ENCODE measurements at regions not wholly inside any gene's neighbourhood (a gene's known extent, or its start where the extent isn't known, plus 50 kb on each side); places are given as distances from the start of the nearest gene placed in this dataset.

GRCh38 chr7:67794544-67794943 is 797.9 kb downstream of the TYW1 start:
- H3K4me3 Mint-ChIP-seq = no peak overlapping the region
- ATAC-seq (no peak), DNase-seq (ENCODE audit: low spot score) (no peak)
- no peaks in the 10 kb centered on the region for H3K4me1 Mint-ChIP-seq (ENCODE audit: low read depth in 2 of 2)
- H3K9me3 Mint-ChIP-seq = peaks cover 25% of the 10 kb centered on the region
- no peaks in the 10 kb centered on the region for H3K27me3 Mint-ChIP-seq
- H3K27ac Mint-ChIP-seq = no peak overlapping the region
- no peaks in the 10 kb centered on the region for H3K36me3 Mint-ChIP-seq

GRCh38 chr7:67803789-67804188 is 807.2 kb downstream of the TYW1 start:
- Mint-ChIP-seq H3K27ac (no peak overlapping the region), H3K4me3 (no peak overlapping the region), H3K9me3 (peaks cover 12% of the 10 kb centered on the region), H3K4me1 (ENCODE audit: low read depth in 2 of 2) (no peaks in the 10 kb centered on the region), H3K27me3 (no peaks in the 10 kb centered on the region), H3K36me3 (no peaks in the 10 kb centered on the region)
- ATAC-seq = no peak
- DNase-seq (ENCODE audit: low spot score) = no peak

- H3K4me1 Mint-ChIP-seq (ENCODE audit: low read depth in 2 of 2) = no peaks in the 10 kb centered on the region
- H3K27ac Mint-ChIP-seq = no peak overlapping the region
- DNase-seq (ENCODE audit: low spot score) (no peak), ATAC-seq (no peak)
- H3K27me3 Mint-ChIP-seq = no peaks in the 10 kb centered on the region
- no peak overlapping the region for H3K4me3 Mint-ChIP-seq
- H3K36me3 Mint-ChIP-seq = no peaks in the 10 kb centered on the region
- H3K9me3 Mint-ChIP-seq = peaks cover 5% of the 10 kb centered on the region
Observed at GRCh38 chr7:67805921-67806471, 809.4 kb downstream of the TYW1 start.

GRCh38 chr7:67807826-67808225 is 811.2 kb downstream of the TYW1 start:
- no peaks in the 10 kb centered on the region for H3K4me1 Mint-ChIP-seq (ENCODE audit: low read depth in 2 of 2)
- H3K27me3 Mint-ChIP-seq = no peaks in the 10 kb centered on the region
- H3K4me3 Mint-ChIP-seq = no peak overlapping the region
- no peak for ATAC-seq
- H3K36me3 Mint-ChIP-seq = peaks cover 5% of the 10 kb centered on the region
- DNase-seq (ENCODE audit: low spot score) = no peak
- peaks cover 8% of the 10 kb centered on the region for H3K9me3 Mint-ChIP-seq
- H3K27ac Mint-ChIP-seq = no peak overlapping the region

GRCh38 chr7:67809586-67809985 is 813.0 kb downstream of the TYW1 start:
- Mint-ChIP-seq H3K4me1 (ENCODE audit: low read depth in 2 of 2) (no peaks in the 10 kb centered on the region), H3K27ac (no peak overlapping the region), H3K9me3 (peaks cover 8% of the 10 kb centered on the region), H3K36me3 (peaks cover 5% of the 10 kb centered on the region), H3K4me3 (no peak overlapping the region), H3K27me3 (no peaks in the 10 kb centered on the region)
- ATAC-seq = no peak
- no peak for DNase-seq (ENCODE audit: low spot score)

- no peaks in the 10 kb centered on the region for H3K4me1 Mint-ChIP-seq (ENCODE audit: low read depth in 2 of 2)
- peaks cover 5% of the 10 kb centered on the region for H3K36me3 Mint-ChIP-seq
- H3K9me3 Mint-ChIP-seq = peaks cover 15% of the 10 kb centered on the region
- no peak for ATAC-seq
- no peak for DNase-seq (ENCODE audit: low spot score)
- H3K27ac Mint-ChIP-seq = no peak overlapping the region
- H3K4me3 Mint-ChIP-seq = no peak overlapping the region
- no peaks in the 10 kb centered on the region for H3K27me3 Mint-ChIP-seq
Observed at GRCh38 chr7:67813621-67814292, 817.1 kb downstream of the TYW1 start.

GRCh38 chr7:67817481-67817880 is 820.8 kb downstream of the TYW1 start:
- Mint-ChIP-seq H3K4me1 (ENCODE audit: low read depth in 2 of 2) (no peaks in the 10 kb centered on the region), H3K4me3 (no peak overlapping the region), H3K27me3 (no peaks in the 10 kb centered on the region), H3K36me3 (peaks cover 3% of the 10 kb centered on the region), H3K9me3 (peaks cover 16% of the 10 kb centered on the region), H3K27ac (no peak overlapping the region)
- ATAC-seq (no peak), DNase-seq (ENCODE audit: low spot score) (no peak)

- H3K36me3 Mint-ChIP-seq = no peaks in the 10 kb centered on the region
- no peaks in the 10 kb centered on the region for H3K4me1 Mint-ChIP-seq (ENCODE audit: low read depth in 2 of 2)
- DNase-seq (ENCODE audit: low spot score) = no peak
- no peak for ATAC-seq
- H3K27me3 Mint-ChIP-seq = no peaks in the 10 kb centered on the region
- H3K4me3 Mint-ChIP-seq = no peak overlapping the region
- peaks cover 19% of the 10 kb centered on the region for H3K9me3 Mint-ChIP-seq
- no peak overlapping the region for H3K27ac Mint-ChIP-seq
Observed at GRCh38 chr7:67821116-67821515, 824.5 kb downstream of the TYW1 start.

GRCh38 chr7:67823345-67823744 is 826.7 kb downstream of the TYW1 start:
- Mint-ChIP-seq H3K27me3 (no peaks in the 10 kb centered on the region), H3K4me3 (no peak overlapping the region), H3K4me1 (ENCODE audit: low read depth in 2 of 2) (no peaks in the 10 kb centered on the region), H3K9me3 (peaks cover 15% of the 10 kb centered on the region), H3K36me3 (no peaks in the 10 kb centered on the region), H3K27ac (no peak overlapping the region)
- no peak for ATAC-seq
- DNase-seq (ENCODE audit: low spot score) = no peak

GRCh38 chr7:67825356-67825755 is 828.7 kb downstream of the TYW1 start:
- H3K4me3 Mint-ChIP-seq = no peak overlapping the region
- no peak overlapping the region for H3K27ac Mint-ChIP-seq
- DNase-seq (ENCODE audit: low spot score) = no peak
- peaks cover 11% of the 10 kb centered on the region for H3K9me3 Mint-ChIP-seq
- no peaks in the 10 kb centered on the region for H3K4me1 Mint-ChIP-seq (ENCODE audit: low read depth in 2 of 2)
- no peak for ATAC-seq
- H3K27me3 Mint-ChIP-seq = no peaks in the 10 kb centered on the region
- H3K36me3 Mint-ChIP-seq = no peaks in the 10 kb centered on the region

GRCh38 chr7:67841896-67842295 is 845.3 kb downstream of the TYW1 start:
- no peak overlapping the region for H3K4me3 Mint-ChIP-seq
- H3K4me1 Mint-ChIP-seq (ENCODE audit: low read depth in 2 of 2) = no peaks in the 10 kb centered on the region
- DNase-seq (ENCODE audit: low spot score) (no peak), ATAC-seq (no peak)
- no peaks in the 10 kb centered on the region for H3K27me3 Mint-ChIP-seq
- peaks cover 4% of the 10 kb centered on the region for H3K36me3 Mint-ChIP-seq
- H3K27ac Mint-ChIP-seq = no peak overlapping the region
- peaks cover 9% of the 10 kb centered on the region for H3K9me3 Mint-ChIP-seq

- no peak for DNase-seq (ENCODE audit: low spot score)
- ATAC-seq = no peak
- Mint-ChIP-seq H3K4me1 (ENCODE audit: low read depth in 2 of 2) (no peaks in the 10 kb centered on the region), H3K27me3 (no peaks in the 10 kb centered on the region), H3K27ac (no peak overlapping the region), H3K9me3 (peaks cover 11% of the 10 kb centered on the region), H3K36me3 (peaks cover 4% of the 10 kb centered on the region), H3K4me3 (no peak overlapping the region)
Observed at GRCh38 chr7:67842571-67842970, 845.9 kb downstream of the TYW1 start.

GRCh38 chr7:67843001-67843565 is 846.5 kb downstream of the TYW1 start:
- H3K9me3 Mint-ChIP-seq = peaks cover 12% of the 10 kb centered on the region
- H3K27ac Mint-ChIP-seq = no peak overlapping the region
- no peak overlapping the region for H3K4me3 Mint-ChIP-seq
- DNase-seq (ENCODE audit: low spot score) (no peak), ATAC-seq (no peak)
- no peaks in the 10 kb centered on the region for H3K4me1 Mint-ChIP-seq (ENCODE audit: low read depth in 2 of 2)
- H3K36me3 Mint-ChIP-seq = peaks cover 4% of the 10 kb centered on the region
- H3K27me3 Mint-ChIP-seq = no peaks in the 10 kb centered on the region

GRCh38 chr7:67843615-67844014 is 847.0 kb downstream of the TYW1 start:
- H3K36me3 Mint-ChIP-seq = peaks cover 4% of the 10 kb centered on the region
- DNase-seq (ENCODE audit: low spot score) (no peak), ATAC-seq (no peak)
- no peaks in the 10 kb centered on the region for H3K4me1 Mint-ChIP-seq (ENCODE audit: low read depth in 2 of 2)
- no peak overlapping the region for H3K27ac Mint-ChIP-seq
- peaks cover 12% of the 10 kb centered on the region for H3K9me3 Mint-ChIP-seq
- H3K4me3 Mint-ChIP-seq = no peak overlapping the region
- no peaks in the 10 kb centered on the region for H3K27me3 Mint-ChIP-seq
